ENCODE measurements at regions not wholly inside any gene's neighbourhood (a gene's known extent, or its start where the extent isn't known, plus 50 kb on each side); places are given as distances from the start of the nearest gene placed in this dataset.
"Not testable (repeated sequence)": the region's sequence is repeated elsewhere in the genome, so short reads cannot be mapped to it uniquely, and the experiment has no call there.

DNA sequence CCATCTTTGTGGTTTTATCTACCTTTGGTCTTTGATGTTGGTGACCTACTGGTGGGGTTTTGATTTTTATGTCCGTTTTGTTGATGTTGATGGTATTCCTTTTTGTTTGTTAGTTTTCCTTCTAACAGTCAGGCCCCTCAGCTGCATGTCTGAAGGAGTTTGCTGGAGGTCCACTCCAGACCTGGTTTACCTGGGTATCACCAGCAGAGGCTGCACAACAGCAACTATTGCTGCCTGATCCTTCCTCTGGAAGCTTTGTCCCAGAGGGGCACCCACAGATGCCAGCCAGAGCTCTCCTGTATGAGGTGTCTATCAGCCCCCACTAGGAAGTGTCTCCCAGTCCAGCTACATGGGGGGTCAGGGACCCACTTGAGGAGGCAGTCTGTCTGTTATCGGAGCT, 199.3 kb upstream of the WDFY3 start:
- no peak for DNase-seq

DNA sequence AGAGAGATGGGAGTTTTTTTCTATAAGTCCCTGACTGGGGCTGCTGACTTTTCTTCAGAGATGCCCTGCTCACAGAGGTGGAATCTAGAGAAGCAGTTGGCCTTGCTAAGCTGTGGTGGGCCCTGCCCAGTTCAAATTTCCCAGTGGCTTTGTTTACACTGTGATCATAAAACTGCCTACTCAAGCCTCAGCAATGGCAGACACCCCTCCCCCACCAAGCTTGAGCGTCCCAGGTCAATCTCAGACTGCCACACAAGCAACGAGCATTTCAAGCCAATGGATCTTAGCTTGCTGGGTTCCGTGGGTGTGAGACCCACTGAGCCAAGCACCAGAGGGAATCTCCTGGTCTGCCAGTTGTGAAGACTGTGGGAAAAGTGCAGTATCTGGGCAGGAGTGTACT, 199.8 kb upstream of the WDFY3 start:
- DNase-seq, result no peak

DNA sequence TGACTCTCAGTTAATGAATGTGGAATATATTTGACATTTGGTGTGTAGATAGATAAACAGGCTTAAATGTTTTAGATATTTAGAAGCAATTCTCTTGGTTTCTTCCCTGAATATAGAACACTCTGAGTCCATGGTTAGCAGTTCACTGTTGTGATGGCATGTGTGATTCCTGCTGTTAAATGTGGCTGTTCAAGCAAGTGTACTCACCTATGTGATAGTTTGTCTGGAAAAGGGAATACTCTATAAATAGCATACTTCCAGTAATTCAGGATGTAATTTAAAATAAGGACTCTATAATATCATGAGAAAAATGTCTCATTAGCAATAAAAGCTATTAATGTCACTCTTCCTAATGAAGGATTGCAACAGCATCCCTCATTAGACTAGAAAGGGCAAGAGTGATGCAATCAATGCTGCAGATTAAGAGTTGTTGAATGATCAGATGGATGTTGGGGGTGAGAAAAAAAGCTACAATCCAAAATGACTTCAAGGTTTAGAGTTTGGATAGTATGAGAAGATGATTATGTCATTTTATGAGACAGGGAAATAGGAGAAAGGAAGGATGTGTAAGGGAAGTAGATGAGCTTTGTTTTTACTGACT, 201.8 kb upstream of the WDFY3 start:
- no peak for DNase-seq

DNA sequence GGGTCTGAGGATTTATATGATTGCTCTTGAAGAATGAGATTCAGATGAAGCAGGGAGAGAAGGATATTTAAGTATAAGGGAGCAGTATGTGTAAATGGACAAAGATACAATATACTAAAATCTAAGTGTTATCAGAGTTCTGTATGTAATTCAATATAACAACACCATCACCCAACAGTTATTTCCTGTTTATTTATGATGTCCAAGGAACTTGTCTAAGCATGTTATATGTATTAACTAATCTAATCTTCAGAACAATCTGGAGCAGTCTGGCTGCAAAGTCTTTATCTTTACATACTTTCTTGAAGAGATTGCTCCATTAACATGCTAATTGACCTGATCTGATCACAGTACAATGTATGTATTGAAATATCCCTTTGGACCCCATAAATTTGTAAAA, 203.8 kb upstream of the WDFY3 start:
- DNase-seq, result no peak

DNA sequence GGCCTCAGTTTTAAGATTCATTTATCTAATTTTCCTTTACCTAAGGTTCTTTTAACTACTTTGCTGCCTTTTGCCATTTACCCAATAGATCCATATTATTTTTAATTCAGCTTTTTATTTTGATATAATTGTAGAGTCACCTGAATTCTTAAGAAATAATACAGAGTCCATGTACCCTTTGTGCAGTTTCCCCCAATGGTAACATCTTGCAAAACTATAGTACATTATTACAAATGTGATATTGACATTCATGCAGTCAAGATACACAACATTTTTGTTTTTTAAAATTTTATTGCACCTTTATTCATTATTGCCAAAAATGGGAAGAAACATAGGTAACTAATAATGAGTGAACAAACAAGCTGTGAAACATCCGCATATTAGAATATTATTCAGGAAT, 208.7 kb upstream of the WDFY3 start:
- no peak for DNase-seq

DNA sequence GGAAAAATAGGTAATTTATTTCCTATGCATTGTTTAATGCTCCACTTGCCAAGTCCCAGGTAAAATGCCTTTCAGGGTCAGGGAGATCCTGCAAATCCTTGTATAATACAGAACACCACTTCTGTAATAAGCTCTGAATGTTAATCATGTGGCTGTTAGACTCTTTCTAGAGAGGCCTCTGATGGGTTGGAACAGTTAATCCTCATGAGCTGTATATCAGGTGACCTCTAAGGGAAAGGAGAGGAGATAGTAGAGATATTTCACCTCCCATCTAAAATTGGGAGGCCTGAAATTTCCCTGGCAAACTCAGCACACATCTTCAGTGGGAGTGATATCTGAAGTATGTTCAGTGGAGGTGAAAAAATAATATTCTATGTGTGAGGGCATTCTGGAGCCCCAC, 210.6 kb upstream of the WDFY3 start:
- DNase-seq, result no peak

DNA sequence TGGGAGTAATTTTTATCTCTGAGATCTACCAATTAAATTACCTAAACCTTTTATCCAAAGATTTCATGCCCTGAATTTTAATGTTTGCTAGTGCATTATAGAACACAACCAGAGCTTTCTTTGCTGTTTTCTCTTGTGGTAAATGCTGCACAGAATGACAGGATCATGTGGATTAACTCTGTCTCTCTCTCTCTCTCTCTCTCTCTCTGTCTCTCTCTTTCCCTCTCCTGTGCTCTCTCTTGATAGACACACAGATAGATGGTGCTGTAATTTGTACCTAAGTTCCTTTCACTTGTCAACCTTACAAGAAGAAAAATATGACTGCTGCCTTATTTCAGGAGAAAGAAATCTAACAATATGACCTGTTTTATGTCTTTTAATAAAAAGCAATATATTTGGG, 211.2 kb upstream of the WDFY3 start:
- DNase-seq, result no peak

DNA sequence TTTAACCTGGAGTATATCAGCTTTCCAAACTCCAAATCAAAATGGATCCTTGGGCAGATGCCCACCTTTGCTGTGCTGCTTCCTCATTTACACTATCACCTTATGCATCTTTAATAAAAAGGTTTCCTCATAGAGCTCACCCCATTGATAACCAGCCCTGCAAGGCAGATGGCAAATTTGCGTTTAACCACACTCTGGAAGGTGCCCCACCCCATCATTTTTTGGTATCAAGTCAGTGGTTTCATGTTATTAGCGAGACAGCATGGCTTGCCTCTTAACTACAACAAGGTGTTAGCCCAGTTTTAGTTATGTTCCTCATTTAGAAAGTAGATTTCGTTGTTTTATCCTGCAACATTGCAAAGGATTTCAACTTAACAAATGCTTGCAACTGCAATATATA, 214.0 kb upstream of the WDFY3 start:
- DNase-seq, result no peak

DNA sequence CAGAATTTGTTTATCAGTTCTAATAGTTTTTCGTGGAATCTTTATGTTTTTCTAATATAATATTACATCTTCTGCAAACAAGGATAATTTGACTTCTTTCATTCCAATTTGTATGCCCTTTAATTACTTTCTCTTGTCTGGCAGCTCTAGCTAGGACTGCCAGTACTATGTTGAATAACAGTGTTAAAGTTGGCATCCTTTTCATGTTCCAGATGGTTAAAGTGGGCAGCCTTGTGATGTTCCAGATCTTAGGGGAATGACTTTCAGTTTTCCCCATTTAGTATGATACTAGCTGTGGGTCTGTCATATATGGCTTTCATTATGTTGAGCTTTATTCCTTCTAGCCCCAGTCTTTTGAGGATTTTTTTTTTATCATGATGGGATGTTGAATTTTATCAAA, 220.6 kb upstream of the WDFY3 start:
- DNase-seq, result no peak

DNA sequence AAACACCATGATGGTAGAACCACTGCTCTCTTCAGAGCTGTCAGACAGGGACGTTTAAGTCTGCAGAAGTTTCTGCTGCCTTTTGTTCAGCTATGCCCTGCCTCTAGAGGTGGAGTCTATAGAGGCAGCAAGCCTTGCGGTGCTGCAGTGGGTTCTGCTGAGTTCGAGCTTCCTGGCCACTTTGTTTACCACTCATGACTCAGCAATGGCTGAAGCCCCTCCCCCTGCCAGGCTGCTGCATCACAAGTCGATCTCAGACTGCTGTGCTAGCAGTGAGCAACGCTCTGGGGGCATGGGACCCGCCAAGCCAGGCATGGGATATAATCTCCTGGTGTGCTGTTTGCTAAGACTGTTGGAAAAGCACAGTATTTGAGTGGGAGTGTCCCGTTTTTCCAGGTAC, 229.5 kb upstream of the WDFY3 start:
- DNase-seq, result not testable (repeated sequence)

DNA sequence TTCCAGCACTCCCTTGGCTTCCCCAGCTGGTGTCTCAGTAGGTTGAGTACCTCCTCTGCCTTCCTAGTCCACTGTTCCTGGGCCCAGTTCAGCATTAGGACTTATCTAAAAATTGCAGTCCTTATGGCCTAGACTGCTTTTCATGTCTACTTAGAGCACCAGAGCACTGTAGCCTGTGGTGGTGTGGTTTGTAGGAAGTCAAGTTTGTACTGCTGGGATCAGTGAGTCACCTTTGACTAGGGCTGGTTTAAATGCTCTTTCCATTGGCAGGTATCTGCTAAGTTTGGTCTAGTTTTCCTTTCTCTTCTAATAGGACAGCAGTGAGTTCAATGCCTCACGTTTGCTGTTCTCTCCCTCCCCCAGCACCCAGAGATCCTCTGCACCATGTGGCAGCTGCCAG, 233.6 kb upstream of the WDFY3 start:
- DNase-seq, result no peak

DNA sequence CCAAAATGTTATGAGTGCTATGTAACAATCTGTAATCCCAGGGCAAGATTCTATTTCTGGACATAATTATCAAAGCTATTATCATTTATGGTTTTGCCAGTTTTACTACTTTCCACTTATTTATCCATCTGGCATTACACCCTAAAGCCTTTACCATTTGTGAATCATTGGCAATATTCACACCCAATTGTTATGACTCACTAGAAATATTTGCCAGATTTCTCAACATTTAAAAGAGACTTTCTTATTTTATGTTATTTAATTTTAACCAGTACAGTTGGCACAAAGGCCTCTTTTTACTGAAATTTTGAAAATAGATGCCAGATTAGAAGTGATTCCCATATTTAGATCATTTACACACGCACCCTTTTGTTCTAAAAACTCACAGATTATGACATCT, 242.7 kb upstream of the WDFY3 start:
- DNase-seq, result no peak

DNA sequence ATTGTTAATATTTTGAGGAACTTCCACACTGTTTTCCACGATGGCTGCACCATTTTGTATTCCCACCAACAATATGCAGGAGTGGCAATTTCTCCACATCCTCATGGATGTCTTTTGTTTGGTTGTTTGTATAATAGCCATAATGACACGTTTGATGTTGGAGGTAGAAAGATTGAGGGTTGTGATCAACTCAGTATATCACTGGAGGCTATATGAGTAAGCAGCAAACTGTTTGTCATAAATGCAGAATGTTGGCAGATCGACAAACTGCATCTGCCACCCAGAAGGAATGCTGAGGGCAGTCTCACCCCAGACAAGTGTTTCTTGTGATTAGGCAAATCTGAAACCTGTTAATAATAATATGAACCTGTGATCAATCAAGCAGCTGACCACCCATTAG, 243.9 kb upstream of the WDFY3 start:
- no peak for DNase-seq

DNA sequence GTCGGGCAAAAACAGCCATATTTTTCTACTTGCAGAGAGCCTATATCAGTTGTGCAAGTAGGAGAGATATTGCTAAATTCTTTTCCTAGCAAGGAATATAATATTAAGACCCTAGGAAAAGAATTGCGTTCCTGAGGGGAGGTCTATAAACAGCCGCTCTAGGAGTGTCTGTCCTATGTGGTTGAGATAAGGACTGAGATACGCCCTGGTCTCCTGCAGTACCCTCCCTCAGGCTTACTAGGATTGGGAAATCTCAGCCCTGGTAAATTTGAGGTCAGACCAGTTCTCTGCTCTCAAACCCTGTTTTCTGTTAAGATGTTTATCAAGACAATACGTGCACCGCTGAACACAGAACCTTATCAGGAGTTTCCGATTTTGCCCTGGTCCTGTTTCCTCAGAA, 250.1 kb upstream of the WDFY3 start:
- not testable (repeated sequence) for DNase-seq

DNA sequence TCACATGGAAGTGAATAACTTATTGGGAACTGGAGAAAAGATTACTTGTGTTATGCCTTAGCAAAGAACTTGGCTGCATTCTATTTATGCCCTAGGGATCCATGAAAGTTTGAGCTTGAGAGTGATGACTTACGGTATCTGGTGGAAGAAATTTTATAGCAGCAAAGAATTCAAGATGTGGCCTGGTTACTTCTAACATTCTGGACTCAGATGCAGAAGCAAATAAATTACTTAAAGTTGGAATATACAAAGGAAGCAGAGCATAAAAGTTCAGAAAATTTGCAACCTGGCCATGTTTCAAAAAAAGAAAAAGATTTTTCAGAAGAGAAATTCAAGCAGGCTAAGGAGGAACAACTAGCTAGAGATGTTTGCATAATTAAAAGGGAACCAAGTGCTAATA, 252.3 kb upstream of the WDFY3 start:
- no peak for DNase-seq

DNA sequence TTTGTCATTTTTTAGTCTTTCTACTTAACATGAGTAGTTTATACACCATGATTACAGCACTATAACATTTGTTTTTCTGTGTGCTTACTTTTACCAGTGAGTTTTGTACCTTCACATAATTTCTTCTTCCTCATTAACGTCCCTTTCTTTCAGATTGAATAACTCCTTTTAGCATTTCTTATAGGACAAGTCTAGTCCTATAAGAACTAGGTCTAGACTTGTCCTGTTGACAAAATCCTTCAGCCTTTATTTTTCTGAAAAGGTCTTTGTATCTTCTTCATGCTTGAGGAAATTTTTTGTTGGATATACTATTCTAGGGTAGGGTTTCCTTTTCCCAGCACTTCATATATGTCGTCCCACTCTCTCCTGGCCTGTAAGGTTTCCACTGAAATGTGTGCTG, 253.3 kb upstream of the ARHGAP24 start:
- DNase-seq, result no peak

DNA sequence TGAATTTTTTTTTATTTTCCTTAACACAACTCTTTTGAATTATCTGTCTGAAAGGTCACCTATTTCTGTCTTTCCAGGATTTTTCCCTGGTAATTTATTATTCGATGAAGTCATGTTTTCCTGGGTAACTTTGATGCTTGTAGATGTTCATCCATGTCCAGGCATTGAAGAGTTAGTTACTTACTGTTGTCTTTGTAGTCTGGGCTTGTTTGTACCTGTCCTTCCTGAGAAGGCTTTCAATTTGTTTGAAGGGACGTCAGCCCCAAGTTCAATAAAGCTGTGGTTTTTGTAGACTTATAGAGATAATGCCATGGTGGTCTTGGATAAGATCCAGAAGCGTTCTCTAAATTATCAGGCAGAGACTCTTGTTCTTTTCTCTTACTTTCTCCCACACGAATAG, 252.4 kb upstream of the ARHGAP24 start:
- DNase-seq, result no peak

DNA sequence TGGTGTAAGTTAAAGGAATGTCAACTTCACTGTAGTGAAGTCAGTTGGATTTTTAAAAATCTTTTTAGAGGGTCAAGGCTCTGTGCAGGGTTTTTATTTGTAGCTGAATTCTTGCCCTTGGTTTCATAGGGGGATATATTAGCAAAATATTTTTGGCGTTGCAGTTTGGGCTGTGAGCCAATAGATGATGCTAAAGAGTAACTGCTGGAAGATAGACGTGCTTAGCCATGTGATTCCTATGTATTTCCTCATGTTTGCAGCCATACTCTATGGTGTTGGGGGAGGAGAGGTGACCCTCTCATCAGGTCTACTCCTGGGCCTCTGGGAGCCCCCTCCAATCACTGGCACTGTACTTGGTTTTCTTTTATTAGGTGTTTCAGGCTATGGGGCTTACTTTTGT, 246.7 kb upstream of the ARHGAP24 start:
- DNase-seq, result no peak

DNA sequence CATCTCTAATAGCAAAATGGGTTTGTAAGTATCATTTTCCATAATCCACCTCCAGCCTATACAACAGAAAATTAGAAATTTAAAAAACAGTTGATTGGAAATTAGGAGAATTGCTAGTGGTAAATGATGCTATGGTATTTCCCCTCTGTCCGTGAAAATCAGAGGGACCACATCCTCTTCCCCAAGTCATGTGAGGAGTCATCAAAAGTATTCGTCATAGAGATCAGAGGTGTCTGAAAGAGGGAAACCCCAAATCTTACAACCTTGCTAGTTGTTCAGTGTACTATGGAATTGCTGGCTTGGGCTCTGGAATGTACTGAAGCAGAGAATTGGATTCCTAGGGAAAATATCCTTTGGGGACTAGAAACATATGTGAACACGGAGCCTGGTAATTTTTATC, 241.4 kb upstream of the ARHGAP24 start:
- DNase-seq, result no peak

DNA sequence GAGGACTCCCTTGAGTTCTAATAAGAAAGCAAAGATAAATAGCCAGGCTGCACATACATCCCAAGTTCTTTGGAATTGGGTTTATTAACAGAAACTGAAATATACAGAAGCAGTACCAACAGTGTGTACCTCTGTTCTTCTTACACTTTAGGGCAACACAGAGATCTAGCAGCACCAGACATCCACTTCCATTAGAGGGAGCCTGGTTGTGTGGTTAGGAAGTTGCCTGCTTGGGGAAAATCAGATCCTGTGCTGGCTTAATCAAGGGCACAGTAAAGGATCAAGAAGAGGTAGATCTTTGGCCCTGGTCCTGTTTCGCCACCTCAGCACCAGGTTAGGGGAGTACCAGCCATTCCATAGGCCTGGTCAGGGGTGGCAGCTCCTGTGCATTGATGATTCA, 231.1 kb upstream of the ARHGAP24 start:
- no peak for DNase-seq

DNA sequence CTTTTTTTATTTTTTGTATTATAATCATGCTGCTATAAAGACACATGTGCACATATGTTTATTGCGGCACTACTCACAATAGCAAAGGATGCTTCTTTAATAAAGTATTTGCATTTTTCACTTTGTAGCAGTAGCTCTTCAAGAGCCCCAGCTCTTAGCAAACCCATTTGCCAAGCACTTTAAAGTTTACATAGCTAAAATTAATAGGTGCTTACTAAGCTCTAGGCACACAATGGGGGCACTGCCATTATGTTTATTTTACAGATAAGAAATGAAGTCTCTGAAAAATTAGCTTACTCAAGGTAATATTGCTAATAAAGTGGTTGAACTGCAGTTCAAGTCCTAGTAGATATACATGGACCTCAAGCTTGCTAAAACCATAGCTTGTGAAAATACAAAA, 230.3 kb upstream of the ARHGAP24 start:
- DNase-seq, result no peak

DNA sequence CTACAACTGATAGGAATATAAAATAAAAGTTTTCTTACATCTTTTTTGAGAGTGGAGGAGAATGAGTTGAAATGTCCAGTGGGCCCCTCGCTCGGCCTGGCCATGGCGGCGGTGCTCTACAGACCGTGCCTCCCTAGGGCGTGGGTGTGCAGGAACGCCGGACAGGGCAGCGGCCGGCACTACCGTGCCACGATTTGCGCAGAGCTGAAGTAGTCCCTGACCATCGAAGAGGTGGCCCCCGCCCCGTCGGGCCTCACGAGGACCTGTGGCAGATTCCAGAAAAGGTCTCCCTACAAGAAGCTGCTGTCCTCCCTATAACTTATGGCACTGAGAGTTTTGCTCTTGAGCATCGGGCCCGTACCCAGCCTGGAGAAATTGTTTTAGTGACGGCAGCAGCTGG, 228.9 kb upstream of the ARHGAP24 start:
- no peak for DNase-seq

DNA sequence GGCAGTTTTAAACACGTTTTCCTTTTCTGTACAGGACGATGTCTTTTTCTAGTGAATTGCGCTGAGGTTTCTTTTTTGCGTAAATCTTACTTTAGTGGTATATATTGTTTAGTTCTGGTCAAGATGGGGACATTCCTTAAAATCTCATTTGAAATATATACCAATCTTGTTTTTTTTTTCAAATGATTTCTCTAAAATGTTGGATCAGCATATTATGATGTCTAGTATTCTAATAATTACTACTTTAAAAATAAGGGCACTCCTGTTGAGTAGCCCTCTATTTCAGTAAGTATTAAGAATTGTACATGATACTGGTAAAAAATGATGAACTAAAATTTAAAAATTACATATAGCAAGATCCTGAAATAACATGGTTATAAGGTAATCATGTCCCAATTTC, 224.1 kb upstream of the ARHGAP24 start:
- no peak for DNase-seq

DNA sequence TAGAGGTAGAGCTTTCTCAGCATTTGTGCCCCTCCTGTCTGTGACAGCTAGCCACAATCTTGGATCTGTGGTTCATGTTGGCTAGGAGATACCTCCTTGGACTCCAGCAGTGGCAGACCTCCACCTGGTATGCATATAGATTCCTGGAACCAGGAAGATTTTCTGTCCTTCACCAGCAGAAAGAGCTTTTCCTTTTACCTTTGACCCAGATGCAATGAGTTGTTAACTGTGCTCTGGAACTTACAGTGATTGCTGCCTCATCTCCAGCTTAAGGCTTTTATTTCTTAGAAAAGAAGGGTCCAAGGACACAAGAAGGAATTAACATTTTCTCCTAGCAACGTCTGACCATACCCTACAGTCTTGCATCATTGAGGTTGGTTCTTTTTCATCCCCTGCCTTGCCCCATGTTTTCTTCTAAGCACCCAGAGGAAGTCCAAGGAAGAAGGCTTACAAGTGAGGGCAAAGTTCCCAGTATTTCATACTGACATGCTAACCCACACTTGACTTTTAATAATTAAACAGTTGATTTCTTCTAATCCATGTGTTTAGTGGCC, 217.1 kb upstream of the ARHGAP24 start:
- no peak for DNase-seq

DNA sequence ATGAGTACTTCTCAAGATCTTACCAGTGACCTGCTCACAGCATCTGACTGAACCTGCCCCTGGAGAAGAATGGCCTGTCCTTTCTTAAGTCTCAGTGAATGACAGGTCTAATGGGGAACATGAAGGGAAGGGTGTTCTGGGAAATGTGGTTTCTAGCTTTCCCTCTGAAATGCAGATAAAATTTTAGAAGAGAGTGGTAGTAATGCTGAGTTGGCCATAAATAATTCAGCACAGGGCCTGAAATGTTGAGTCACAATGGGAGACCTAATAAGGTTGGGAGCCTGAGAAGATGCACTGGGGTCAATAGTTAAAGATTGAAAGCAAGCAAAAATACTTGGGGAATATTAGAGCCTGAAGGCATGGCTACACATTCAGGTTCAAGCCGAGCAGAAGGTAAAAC, 214.9 kb upstream of the ARHGAP24 start:
- no peak for DNase-seq

Measured in renal pelvis (tissue), 1 donor.